ENCODE measurements at regions not wholly inside any gene's neighbourhood (a gene's known extent, or its start where the extent isn't known, plus 50 kb on each side); places are given as distances from the start of the nearest gene placed in this dataset.

DNA sequence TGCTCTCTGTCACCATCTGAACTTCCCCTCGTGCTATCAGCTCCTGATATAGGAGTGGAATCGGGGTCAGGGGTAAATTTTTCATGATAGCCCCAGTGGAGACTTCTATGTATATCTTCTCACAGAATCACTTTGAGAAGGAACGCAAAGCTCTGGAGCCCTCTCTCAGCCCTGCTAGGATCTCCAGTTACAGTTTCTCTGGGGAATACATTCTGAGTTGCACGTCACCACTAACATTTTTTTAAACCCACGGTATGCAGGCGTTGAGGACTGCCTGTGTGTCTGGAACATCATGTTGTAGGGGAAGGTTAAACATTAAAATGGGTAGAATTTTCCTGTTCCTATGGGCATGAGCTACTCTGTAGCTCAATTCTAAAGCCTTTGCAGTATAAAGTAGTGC, 116.4 kb upstream of the FAM78B start:
- TF ChIP-seq, protein P1, sequence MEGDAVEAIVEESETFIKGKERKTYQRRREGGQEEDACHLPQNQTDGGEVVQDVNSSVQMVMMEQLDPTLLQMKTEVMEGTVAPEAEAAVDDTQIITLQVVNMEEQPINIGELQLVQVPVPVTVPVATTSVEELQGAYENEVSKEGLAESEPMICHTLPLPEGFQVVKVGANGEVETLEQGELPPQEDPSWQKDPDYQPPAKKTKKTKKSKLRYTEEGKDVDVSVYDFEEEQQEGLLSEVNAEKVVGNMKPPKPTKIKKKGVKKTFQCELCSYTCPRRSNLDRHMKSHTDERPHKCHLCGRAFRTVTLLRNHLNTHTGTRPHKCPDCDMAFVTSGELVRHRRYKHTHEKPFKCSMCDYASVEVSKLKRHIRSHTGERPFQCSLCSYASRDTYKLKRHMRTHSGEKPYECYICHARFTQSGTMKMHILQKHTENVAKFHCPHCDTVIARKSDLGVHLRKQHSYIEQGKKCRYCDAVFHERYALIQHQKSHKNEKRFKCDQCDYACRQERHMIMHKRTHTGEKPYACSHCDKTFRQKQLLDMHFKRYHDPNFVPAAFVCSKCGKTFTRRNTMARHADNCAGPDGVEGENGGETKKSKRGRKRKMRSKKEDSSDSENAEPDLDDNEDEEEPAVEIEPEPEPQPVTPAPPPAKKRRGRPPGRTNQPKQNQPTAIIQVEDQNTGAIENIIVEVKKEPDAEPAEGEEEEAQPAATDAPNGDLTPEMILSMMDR (IDR thresholded peaks at IDR 0.05 in 8 of 11, conservative IDR thresholded peaks at IDR 0.05 in 3 of 11) = no peak
- no peak for TF ChIP-seq POLR2AphosphoS5 (IDR thresholded peaks at IDR 0.05)
